Stomach (tissue), 8 donors: ENCODE measurements at regions not wholly inside any gene's neighbourhood (a gene's known extent, or its start where the extent isn't known, plus 50 kb on each side); places are given as distances from the start of the nearest gene placed in this dataset.
"Not testable (repeated sequence)": the region's sequence is repeated elsewhere in the genome, so short reads cannot be mapped to it uniquely, and the experiment has no call there.

Source experiments
- DNase-seq, 2 donors: peaks; one replicate each; pipeline versions ENCODE4 v3.0.0 to v3.0.0-alpha.2; 2013 to 2019
- H3K27ac ChIP-seq, 5 donors: fragments of 200-600 bp in 4 of 5; sonication (generic) in 4 of 5; one replicate each; pipeline ENCODE4 v1.5.1; 2013 to 2019; ENCODE audit warnings: mild to moderate bottlenecking in 1 of 5, moderate library complexity in 1 of 5
- H3K27me3 ChIP-seq, 3 donors: fragments of 200-600 bp; sonication (generic); one replicate each; pipeline ENCODE4 v1.5.1; 2017 to 2019; ENCODE audit warnings: mixed run types in 1 of 3
- H3K36me3 ChIP-seq, 4 donors: fragments of 200-600 bp; sonication (generic); 1 replicate in 3 of 4; 2 replicates in 1 of 4; pipeline ENCODE4 v1.5.1; 2016 to 2019
- H3K4me1 ChIP-seq, 4 donors: fragments of 200-600 bp; sonication (generic); one replicate each; pipeline ENCODE4 v1.5.1; 2016 to 2019
- H3K4me3 ChIP-seq, 4 donors: fragments of 200-600 bp; sonication (generic) in 3 of 4; one replicate each; pipeline ENCODE4 v1.5.1; 2016 to 2019; ENCODE audit warnings: mild to moderate bottlenecking in 1 of 4
- H3K9me3 ChIP-seq, 4 donors: fragments of 200-600 bp; sonication (generic); one replicate each; pipeline ENCODE4 v1.5.1; 2016 to 2019
- EP300 ChIP-seq: sonication (generic); formaldehyde crosslinking; IDR thresholded peaks from one replicate; pipeline ENCODE4 v1.6.1; 2017; ENCODE audit warnings: antibody characterized with exemption
- POLR2A ChIP-seq, 4 donors: fragments of 450-650 bp; IDR thresholded peaks; one replicate each; pipeline ENCODE4 v1.6.1; 2016; ENCODE audit warnings: antibody characterized with exemption in 4 of 4, control low read depth in 2 of 4, mild to moderate bottlenecking in 1 of 4, moderate library complexity in 1 of 4
- POLR2AphosphoS5 ChIP-seq, 3 donors: sonication (generic); formaldehyde crosslinking; IDR thresholded peaks; one replicate each; pipeline ENCODE4 v1.6.1; 2016; ENCODE audit warnings: antibody characterized with exemption in 3 of 3
- WGBS, 5 donors: extraction: QIAGEN DNeasy Blood & Tissue Kit in 3 of 5; methylation state at CpG; one replicate each; pipeline versions ENCODE4 v1.1.5 to v1.1.7; 2013 to 2018; 5-methylcytosine and 5-hydroxymethylcytosine counted together
- intact Hi-C: fragments of 100-400 bp; cut with DNase I; formaldehyde crosslinking; loops from one replicate; pipeline ENCODE4 v1.15.1; 2023; ENCODE audit warnings: low total_unique reads
- TF ChIP-seq, protein P1 (sequence below), 7 experiments: fragments of 450-650 bp in 4 of 7; fragments of 200-600 bp in 3 of 7; sonication (generic) in 3 of 7; IDR thresholded peaks; one replicate each; pipeline ENCODE4 v1.5.1; 2016 to 2019; ENCODE audit warnings: antibody characterized with exemption in 7 of 7, control low read depth in 2 of 7, mild to moderate bottlenecking in 1 of 7
- donor health status: healthy with polysubstance abuse.
- donor health status: Bipolar disorder and iron deficiency.
- donor health status: healthy.

DNA sequence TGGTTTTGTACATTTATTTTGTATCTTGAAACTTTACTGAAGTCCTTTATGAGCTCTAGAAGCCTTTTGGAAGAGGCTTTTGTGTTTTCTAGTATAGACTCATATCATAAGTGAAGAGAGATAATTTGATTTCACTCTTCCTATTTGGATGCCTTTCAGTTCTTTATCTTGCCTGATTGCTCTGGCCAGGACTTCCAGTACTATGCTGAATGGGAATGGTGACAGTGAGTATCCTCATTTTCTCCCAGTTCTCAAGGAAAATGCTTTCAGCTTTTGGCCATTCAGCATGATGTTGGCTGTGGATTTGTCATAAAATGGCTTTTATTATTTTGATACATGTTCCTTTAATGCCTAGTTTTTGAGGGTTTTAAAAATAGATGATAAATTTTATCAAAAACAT is 1061.3 kb downstream of the STPG2 start:
- no peak for DNase-seq

DNA sequence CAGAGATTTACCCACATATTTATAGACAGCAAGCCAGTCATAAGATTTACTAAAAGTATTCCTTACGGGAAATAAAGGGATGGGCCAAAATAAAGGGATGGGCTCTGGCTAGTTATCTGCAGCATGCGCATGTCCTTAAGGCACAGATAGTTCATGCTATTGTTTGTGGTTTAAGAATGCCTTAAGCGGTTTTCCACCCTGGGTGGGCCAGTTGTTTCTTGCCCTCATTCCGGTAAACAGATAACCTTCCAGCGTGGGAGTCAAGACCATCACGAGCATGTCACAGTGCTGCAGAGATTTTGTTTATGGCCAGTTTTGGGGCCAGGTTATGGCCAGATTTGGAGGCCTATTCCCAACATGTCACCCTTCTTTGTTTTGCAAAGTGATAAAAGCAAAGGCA is 1046.2 kb downstream of the STPG2 start:
- H3K27ac ChIP-seq, intact Hi-C loops, H3K4me1 ChIP-seq, H3K27me3 ChIP-seq, H3K9me3 ChIP-seq, DNase-seq, H3K4me3 ChIP-seq, H3K36me3 ChIP-seq: not testable (repeated sequence)
- 63 to 79% (median 74%) methylated on average over 6 of the region's 6 CpGs for WGBS, 5 donors

More for the DNA sequence above, 1061.3 kb downstream of the STPG2 start:
- intact Hi-C loops, result no loop called here
- H3K4me3 ChIP-seq, result no peak overlapping the region
- H3K9me3 ChIP-seq, result no peaks in the 10 kb centered on the region
- no peaks in the 10 kb centered on the region for H3K36me3 ChIP-seq
- no peak overlapping the region for H3K27ac ChIP-seq
- no peaks in the 10 kb centered on the region for H3K27me3 ChIP-seq
- TF ChIP-seq POLR2AphosphoS5 (IDR thresholded peaks at IDR 0.05) (no peak), POLR2A (IDR thresholded peaks at IDR 0.05) (no peak), EP300 (no peak)
- TF ChIP-seq, protein P1, sequence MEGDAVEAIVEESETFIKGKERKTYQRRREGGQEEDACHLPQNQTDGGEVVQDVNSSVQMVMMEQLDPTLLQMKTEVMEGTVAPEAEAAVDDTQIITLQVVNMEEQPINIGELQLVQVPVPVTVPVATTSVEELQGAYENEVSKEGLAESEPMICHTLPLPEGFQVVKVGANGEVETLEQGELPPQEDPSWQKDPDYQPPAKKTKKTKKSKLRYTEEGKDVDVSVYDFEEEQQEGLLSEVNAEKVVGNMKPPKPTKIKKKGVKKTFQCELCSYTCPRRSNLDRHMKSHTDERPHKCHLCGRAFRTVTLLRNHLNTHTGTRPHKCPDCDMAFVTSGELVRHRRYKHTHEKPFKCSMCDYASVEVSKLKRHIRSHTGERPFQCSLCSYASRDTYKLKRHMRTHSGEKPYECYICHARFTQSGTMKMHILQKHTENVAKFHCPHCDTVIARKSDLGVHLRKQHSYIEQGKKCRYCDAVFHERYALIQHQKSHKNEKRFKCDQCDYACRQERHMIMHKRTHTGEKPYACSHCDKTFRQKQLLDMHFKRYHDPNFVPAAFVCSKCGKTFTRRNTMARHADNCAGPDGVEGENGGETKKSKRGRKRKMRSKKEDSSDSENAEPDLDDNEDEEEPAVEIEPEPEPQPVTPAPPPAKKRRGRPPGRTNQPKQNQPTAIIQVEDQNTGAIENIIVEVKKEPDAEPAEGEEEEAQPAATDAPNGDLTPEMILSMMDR (IDR thresholded peaks at IDR 0.05), result no peak
- no peaks in the 10 kb centered on the region for H3K4me1 ChIP-seq

DNA sequence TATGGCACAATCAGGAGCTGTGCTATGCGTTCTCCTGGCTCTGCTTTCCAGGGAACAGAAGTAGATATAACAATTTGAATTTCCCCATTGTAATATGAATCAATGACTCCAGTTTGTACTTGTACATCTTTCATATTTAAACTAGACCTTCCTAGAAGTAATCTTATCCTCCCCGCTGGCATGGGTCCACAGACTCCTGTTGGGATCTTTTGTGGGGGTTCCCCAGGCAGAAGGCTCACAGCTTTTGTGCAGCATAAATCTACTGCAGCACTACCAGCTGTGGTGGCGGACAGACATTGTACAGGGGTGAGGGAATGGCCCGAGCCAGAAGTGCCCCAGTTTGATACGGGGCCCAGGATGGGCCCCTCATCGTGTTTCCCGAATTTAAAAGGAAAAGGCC is 1042.1 kb downstream of the STPG2 start:
- H3K4me1 ChIP-seq, H3K27me3 ChIP-seq, H3K36me3 ChIP-seq, H3K9me3 ChIP-seq, DNase-seq, intact Hi-C loops, H3K27ac ChIP-seq, H3K4me3 ChIP-seq: not testable (repeated sequence)
- WGBS, 5 donors, result 64 to 90% (median 84%) methylated on average over 7 of the region's 7 CpGs

DNA sequence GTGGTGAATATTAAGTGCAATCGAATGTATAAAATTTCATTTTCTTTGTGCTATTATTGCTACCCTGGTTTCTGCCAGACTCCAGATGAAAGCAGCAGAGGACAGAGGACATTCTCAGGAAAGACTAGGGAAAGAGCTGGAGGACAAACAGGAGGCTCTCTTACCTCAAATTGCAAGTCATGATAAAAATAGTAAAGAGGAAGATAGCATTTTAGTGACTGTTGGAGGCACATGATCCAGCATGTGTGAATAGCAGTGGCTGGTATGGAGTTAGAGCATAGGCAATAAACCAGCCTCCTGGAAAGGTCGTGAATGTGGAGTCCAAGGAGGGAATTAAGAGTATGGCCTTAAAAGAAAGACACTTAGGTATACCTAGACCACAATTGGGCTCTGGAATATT is 1040.0 kb downstream of the STPG2 start:
- Histone ChIP-seq H3K36me3 (no peaks in the 10 kb centered on the region), H3K4me1 (no peaks in the 10 kb centered on the region), H3K27me3 (no peaks in the 10 kb centered on the region), H3K4me3 (no peak overlapping the region), H3K9me3 (no peaks in the 10 kb centered on the region), H3K27ac (no peak overlapping the region)
- TF ChIP-seq POLR2AphosphoS5 (IDR thresholded peaks at IDR 0.05), result no peak
- no peak for TF ChIP-seq POLR2A (IDR thresholded peaks at IDR 0.05)
- TF ChIP-seq, protein P1 (IDR thresholded peaks at IDR 0.05), result no peak
- TF ChIP-seq EP300, result no peak
- intact Hi-C loops, result no loop called here
- DNase-seq, result no peak
- WGBS, 5 donors, result 57 to 84% (median 75%) methylated on average over 2 of the region's 2 CpGs

DNA sequence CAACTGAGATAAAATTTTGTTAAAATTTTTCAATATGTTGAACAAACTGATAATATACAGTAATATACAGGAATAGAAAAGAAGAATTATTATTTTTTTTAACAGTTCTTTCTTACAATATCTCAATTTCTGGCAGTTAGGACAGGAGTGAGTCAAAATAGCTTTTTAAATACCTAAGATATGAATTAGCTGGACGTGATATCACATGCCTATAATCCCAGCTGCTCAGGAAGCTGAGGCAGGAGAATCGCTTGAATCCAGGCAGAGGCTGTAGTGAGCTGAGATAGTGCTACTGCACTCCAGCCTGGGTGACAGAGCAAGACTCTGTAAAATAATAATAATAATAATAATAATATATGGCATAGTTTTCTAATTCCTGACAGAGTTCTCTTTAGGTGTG is 1039.3 kb downstream of the STPG2 start:
- Histone ChIP-seq H3K4me3 (no peak overlapping the region), H3K36me3 (no peaks in the 10 kb centered on the region), H3K4me1 (no peaks in the 10 kb centered on the region), H3K9me3 (no peaks in the 10 kb centered on the region), H3K27me3 (no peaks in the 10 kb centered on the region), H3K27ac (no peak overlapping the region)
- intact Hi-C loops, result no loop called here
- no peak for DNase-seq
- WGBS, 5 donors, result 69 to 79% (median 72%) methylated on average over 2 of the region's 2 CpGs
- TF ChIP-seq, protein P1 (IDR thresholded peaks at IDR 0.05), result no peak

DNA sequence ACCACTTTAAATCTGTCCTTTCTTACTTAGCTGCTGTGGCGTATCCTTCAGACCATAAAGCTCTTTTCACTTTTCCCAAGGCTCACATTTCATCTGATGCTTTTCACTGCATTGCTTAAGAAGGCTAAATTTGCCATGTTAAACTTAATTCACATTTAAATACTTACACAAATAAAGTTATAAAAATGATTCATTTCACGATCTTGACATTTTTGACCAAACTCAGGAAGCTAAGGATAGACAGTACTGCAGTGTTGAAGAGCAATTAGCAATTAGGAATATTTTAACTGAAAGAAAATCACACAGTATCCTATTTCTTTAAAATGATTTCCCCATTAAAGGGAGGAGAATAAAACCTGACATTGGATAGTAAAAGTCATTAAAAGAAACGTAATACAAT is 1038.6 kb downstream of the STPG2 start:
- WGBS, 5 donors, result 74 to 84% (median 80%) methylated on average over 3 of the region's 3 CpGs
- H3K4me1 ChIP-seq, result no peaks in the 10 kb centered on the region
- H3K27ac ChIP-seq, result no peak overlapping the region
- no peak for DNase-seq
- no peaks in the 10 kb centered on the region for H3K9me3 ChIP-seq
- no peaks in the 10 kb centered on the region for H3K27me3 ChIP-seq
- H3K36me3 ChIP-seq, result no peaks in the 10 kb centered on the region
- TF ChIP-seq EP300, result no peak
- H3K4me3 ChIP-seq, result no peak overlapping the region
- intact Hi-C loops, result no loop called here
